Endothelial cell of umbilical vein (primary cell): ENCODE measurements at regions not wholly inside any gene's neighbourhood (a gene's known extent, or its start where the extent isn't known, plus 50 kb on each side); places are given as distances from the start of the nearest gene placed in this dataset.

Experiments used
- BruUV-seq: library from RNA; stranded (reverse); fragments of 400-500 nt; replicated peaks from 2 replicates; lab custom pipeline; 2021; lab: Mats Ljungman, UMichigan
- CTCF ChIA-PET: fragments of 300-600, 350-600 bp; sonication (Branson Sonifier 250); formaldehyde crosslinking; loops from one replicate; lab custom pipeline; 2021; ENCODE audit warnings: antibody characterized with exemption, inconsistent platforms; lab: Charles Lee
- POLR2A ChIA-PET: fragments of 300-600, 350-600 bp; sonication (Branson Sonifier 250); formaldehyde crosslinking; loops from one replicate; lab custom pipeline; 2021; ENCODE audit warnings: antibody characterized with exemption, inconsistent platforms; lab: Charles Lee
- DNase-seq: peaks from one replicate; pipeline ENCODE4 v3.0.0-alpha.2; 2011; ENCODE audit warnings: low read depth, low spot score
- FAIRE-seq: peaks from 2 replicates; lab custom pipeline; 2011; peaks lifted over from hg19 to GRCh38; lab: Jason Lieb, UNC
- H2AFZ ChIP-seq: 2 replicates; pipeline ENCODE4 v1.6.0; 2012; ENCODE audit warnings: low read depth, low read length, control low read depth, inconsistent platforms
- H3K27ac ChIP-seq: 2 replicates; pipeline ENCODE4 v1.5.1; 2011; ENCODE audit warnings: low read depth, mild to moderate bottlenecking, control low read depth, low read length, moderate library complexity; ENCODE audit not compliant: insufficient read depth
- H3K27me3 ChIP-seq, 2 experiments: 2 replicates each; pipeline versions ENCODE4 v1.6.0 to v1.6.1; 2011; ENCODE audit warnings: low read length in 2 of 2, mixed read lengths in 1 of 2; ENCODE audit not compliant: control insufficient read depth in 2 of 2, insufficient read depth in 2 of 2
- H3K36me3 ChIP-seq, 2 experiments: 2 replicates in 1 of 2; 3 replicates in 1 of 2; pipeline ENCODE4 v1.5.1; 2011; ENCODE audit warnings: low read length in 2 of 2, mild to moderate bottlenecking in 1 of 2, moderate library complexity in 1 of 2; ENCODE audit not compliant: control insufficient read depth in 2 of 2, insufficient read depth in 2 of 2; ENCODE audit errors: extremely low read depth in 1 of 2
- H3K4me1 ChIP-seq: 3 replicates; pipeline ENCODE4 v1.5.1; 2011; ENCODE audit warnings: mild to moderate bottlenecking, low read length; ENCODE audit not compliant: control insufficient read depth, insufficient read depth; ENCODE audit errors: extremely low read depth
- H3K4me2 ChIP-seq: 2 replicates; pipeline ENCODE4 v1.6.1; 2011; ENCODE audit warnings: low read length, control low read depth, mixed read lengths; ENCODE audit not compliant: insufficient read depth
- H3K4me3 ChIP-seq, 3 experiments: fragments of 200-600 bp in 1 of 3; sonication (generic), shearing (Covaris generic) in 1 of 3; replicated peaks in 1 of 3; 2 replicates each; pipeline ENCODE4 v1.5.1; 2011 to 2016; ENCODE audit warnings: control low read depth in 3 of 3, low read length in 3 of 3, mild to moderate bottlenecking in 2 of 3, inconsistent platforms in 1 of 3, low read depth in 1 of 3, moderate library complexity in 1 of 3; ENCODE audit not compliant: insufficient read depth in 1 of 3
- H3K79me2 ChIP-seq: 2 replicates; pipeline ENCODE4 v1.6.0; 2012; ENCODE audit warnings: low read length, inconsistent platforms; ENCODE audit not compliant: control insufficient read depth, insufficient read depth
- H3K9ac ChIP-seq: replicated peaks from 2 replicates; pipeline ENCODE3; 2011; ENCODE audit warnings: low read length, control low read depth; ENCODE audit not compliant: insufficient read depth; ENCODE audit errors: extremely low read depth
- H3K9me1 ChIP-seq: replicated peaks from 3 replicates; pipeline ENCODE4 v1.6.0; 2011; ENCODE audit warnings: mild to moderate bottlenecking, low read length; ENCODE audit not compliant: control insufficient read depth, insufficient read depth; ENCODE audit errors: extremely low read depth
- H3K9me3 ChIP-seq: replicated peaks from 2 replicates; pipeline ENCODE4 v1.5.1; 2012; ENCODE audit warnings: low read length, inconsistent platforms; ENCODE audit not compliant: control insufficient read depth, insufficient read depth
- H4K20me1 ChIP-seq: replicated peaks from 2 replicates; pipeline ENCODE3; 2011; ENCODE audit warnings: mild to moderate bottlenecking, low read length; ENCODE audit not compliant: control insufficient read depth, insufficient read depth; ENCODE audit errors: extremely low read depth
- EZH2 ChIP-seq: IDR thresholded peaks from 2 replicates; pipeline ENCODE4 v1.6.1; 2012; ENCODE audit warnings: borderline replicate concordance, low read depth, mild to moderate bottlenecking, moderate library complexity, low read length, inconsistent platforms; ENCODE audit not compliant: severe bottlenecking
- FOS ChIP-seq: IDR thresholded peaks from 2 replicates; pipeline ENCODE4 v1.6.1; 2011; ENCODE audit warnings: mild to moderate bottlenecking, low read length, moderate library complexity, borderline replicate concordance; ENCODE audit not compliant: insufficient read depth
- GATA2 ChIP-seq: IDR thresholded peaks from 2 replicates; pipeline ENCODE4 v1.7.0; 2011; ENCODE audit warnings: low read depth, mild to moderate bottlenecking, moderate library complexity, mixed read lengths, low read length; ENCODE audit not compliant: insufficient read length, insufficient read depth
- JUN ChIP-seq: IDR thresholded peaks from 2 replicates; pipeline ENCODE4 v1.6.1; 2011; ENCODE audit warnings: borderline replicate concordance, low read depth; ENCODE audit not compliant: insufficient read length, insufficient read depth
- MYC ChIP-seq: IDR thresholded peaks from one replicate; pipeline ENCODE4 v1.6.1; 2011; ENCODE audit warnings: mild to moderate bottlenecking, low read depth, low read length
- POLR2A ChIP-seq: IDR thresholded peaks from 2 replicates; pipeline ENCODE4 v1.6.1; 2012; ENCODE audit warnings: low read depth, mild to moderate bottlenecking, control low read depth, low read length
- POLR2AphosphoS5 ChIP-seq: IDR thresholded peaks from 2 replicates; pipeline ENCODE4 v1.6.1; 2012; ENCODE audit warnings: low read depth, mild to moderate bottlenecking, control low read depth, low read length, moderate library complexity; ENCODE audit not compliant: insufficient read depth
- dilution Hi-C: fragments of 300-500 bp; cut with MboI; formaldehyde crosslinking; loops from one replicate; pipeline ENCODE4 v1.15.0; 2019; ENCODE audit warnings: low sequenced_read_pairs; ENCODE audit not compliant: extremely low pct_ligation_motif_present
- intact Hi-C: fragments of 100-400 bp; cut with micrococcal nuclease; formaldehyde crosslinking; loops from one replicate; pipeline ENCODE4 v1.10.0; 2022
- TF ChIP-seq, protein P1 (sequence below): IDR thresholded peaks from 2 replicates; pipeline ENCODE4 v1.6.1; 2011; ENCODE audit not compliant: insufficient read depth, insufficient read length
- TF ChIP-seq, protein P2 (sequence below), 2 donors: IDR thresholded peaks; 1 replicate in 1 of 2; 2 replicates in 1 of 2; pipeline ENCODE4 v1.5.1; 2011; ENCODE audit warnings: low read length in 2 of 2, mild to moderate bottlenecking in 2 of 2, moderate library complexity in 2 of 2, control low read depth in 1 of 2, inconsistent platforms in 1 of 2, low read depth in 1 of 2; ENCODE audit not compliant: insufficient read depth in 1 of 2; ENCODE audit errors: extremely low read depth in 1 of 2

DNA sequence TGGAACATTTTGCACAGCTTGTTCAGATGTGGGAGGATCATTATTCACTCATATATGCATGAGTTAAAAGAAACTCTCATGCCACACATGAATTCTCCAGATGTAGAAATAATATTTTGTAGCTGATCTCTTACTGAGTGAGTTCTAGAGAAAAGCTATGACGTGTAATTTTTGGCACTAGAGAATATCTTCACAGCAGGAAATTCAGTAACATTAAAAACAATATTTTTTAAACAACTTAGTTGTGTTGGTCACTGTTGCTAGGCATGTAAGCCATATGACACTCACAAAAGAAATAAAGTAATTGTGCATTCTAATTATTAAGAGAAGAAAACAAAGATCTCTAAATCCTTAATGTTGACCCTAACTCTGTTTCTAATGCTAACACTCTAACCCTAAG lies 371.4 kb upstream of the SLC10A2 start:
- H3K4me3 ChIP-seq: no peak overlapping the region
- no peak overlapping the region for H3K4me2 ChIP-seq
- POLR2A ChIA-PET: no interaction called here
- peaks cover 3% of the 10 kb centered on the region for H3K9me3 ChIP-seq
- CTCF ChIA-PET: no interaction called here
- H3K9ac ChIP-seq: no peak overlapping the region
- dilution Hi-C loops (no loop called here), intact Hi-C loops (no loop called here)
- no peak for DNase-seq
- TF ChIP-seq POLR2AphosphoS5: no peak
- TF ChIP-seq FOS: no peak
- no peak for TF ChIP-seq EZH2
- no peak for TF ChIP-seq GATA2
- TF ChIP-seq, protein P1, sequence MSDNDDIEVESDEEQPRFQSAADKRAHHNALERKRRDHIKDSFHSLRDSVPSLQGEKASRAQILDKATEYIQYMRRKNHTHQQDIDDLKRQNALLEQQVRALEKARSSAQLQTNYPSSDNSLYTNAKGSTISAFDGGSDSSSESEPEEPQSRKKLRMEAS: no peak
- TF ChIP-seq, protein P2, sequence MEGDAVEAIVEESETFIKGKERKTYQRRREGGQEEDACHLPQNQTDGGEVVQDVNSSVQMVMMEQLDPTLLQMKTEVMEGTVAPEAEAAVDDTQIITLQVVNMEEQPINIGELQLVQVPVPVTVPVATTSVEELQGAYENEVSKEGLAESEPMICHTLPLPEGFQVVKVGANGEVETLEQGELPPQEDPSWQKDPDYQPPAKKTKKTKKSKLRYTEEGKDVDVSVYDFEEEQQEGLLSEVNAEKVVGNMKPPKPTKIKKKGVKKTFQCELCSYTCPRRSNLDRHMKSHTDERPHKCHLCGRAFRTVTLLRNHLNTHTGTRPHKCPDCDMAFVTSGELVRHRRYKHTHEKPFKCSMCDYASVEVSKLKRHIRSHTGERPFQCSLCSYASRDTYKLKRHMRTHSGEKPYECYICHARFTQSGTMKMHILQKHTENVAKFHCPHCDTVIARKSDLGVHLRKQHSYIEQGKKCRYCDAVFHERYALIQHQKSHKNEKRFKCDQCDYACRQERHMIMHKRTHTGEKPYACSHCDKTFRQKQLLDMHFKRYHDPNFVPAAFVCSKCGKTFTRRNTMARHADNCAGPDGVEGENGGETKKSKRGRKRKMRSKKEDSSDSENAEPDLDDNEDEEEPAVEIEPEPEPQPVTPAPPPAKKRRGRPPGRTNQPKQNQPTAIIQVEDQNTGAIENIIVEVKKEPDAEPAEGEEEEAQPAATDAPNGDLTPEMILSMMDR (IDR thresholded peaks at IDR 0.05; ENCODE audit: extremely low read depth in 1 of 2, insufficient read depth in 1 of 2, low read depth in 1 of 2, low read length in 2 of 2): no peak
- TF ChIP-seq MYC: no peak
- TF ChIP-seq JUN: no peak
- TF ChIP-seq POLR2A: no peak
- no peaks in the 10 kb centered on the region for H3K9me1 ChIP-seq
- FAIRE-seq: no peak
- H2AFZ ChIP-seq: no peak overlapping the region
- BruUV-seq: no TSS peak
- H3K27me3 ChIP-seq: no peaks in the 10 kb centered on the region
- H3K79me2 ChIP-seq: no peaks in the 10 kb centered on the region
- H3K27ac ChIP-seq: no peak overlapping the region
- no peaks in the 10 kb centered on the region for H3K4me1 ChIP-seq
- no peaks in the 10 kb centered on the region for H4K20me1 ChIP-seq
- no peaks in the 10 kb centered on the region for H3K36me3 ChIP-seq
